HG03457 (cell line): ENCODE measurements at regions not wholly inside any gene's neighbourhood (a gene's known extent, or its start where the extent isn't known, plus 50 kb on each side); places are given as distances from the start of the nearest gene placed in this dataset.
"Not testable (repeated sequence)": the region's sequence is repeated elsewhere in the genome, so short reads cannot be mapped to it uniquely, and the experiment has no call there.

Experiments
- ATAC-seq: cut with Tn5 transposase; IDR thresholded peaks from one replicate; pipeline ENCODE4 v1.9.1; 2021; ENCODE audit warnings: moderate number of reproducible peaks; ENCODE audit not compliant: unreplicated experiment

DNA sequence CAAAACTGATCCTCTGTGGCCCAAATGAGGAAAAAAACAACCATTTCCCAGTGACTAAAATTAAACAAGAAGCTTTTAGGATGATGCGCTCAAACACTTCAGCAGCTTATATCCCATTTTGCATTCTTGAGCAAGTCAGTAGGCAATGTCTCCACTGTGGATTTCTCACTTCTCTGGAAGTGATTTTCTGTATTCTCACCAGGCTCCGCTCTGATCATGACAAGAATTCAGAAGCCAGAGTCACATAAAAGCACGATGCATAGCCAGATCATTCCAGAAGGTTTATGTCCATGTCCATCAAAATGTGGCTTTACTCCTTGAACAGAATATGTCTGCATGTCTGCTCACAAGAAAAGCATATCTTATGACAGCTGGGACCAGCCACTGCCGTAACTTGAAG is 481.4 kb downstream of the ADRA2A start:
- no peak for ATAC-seq

DNA sequence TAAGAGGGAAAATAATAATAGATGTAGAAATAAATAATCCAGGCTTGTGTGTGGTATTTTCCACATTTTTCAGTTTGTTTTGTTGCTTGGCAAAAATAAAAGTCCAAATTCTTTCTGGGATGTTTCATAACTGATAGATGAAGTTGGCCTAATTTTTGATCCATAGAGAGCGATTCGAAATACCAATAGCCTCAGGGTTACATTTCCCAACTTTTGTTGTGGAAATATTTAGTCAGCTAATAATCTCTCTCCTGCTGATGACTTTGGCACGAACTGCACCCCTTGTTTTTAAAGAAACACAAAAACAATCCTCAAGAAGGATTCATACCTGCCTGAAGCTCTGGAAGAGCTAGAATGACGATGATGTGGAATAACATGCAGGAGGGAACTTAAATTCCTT is 483.2 kb downstream of the ADRA2A start:
- no peak for ATAC-seq

DNA sequence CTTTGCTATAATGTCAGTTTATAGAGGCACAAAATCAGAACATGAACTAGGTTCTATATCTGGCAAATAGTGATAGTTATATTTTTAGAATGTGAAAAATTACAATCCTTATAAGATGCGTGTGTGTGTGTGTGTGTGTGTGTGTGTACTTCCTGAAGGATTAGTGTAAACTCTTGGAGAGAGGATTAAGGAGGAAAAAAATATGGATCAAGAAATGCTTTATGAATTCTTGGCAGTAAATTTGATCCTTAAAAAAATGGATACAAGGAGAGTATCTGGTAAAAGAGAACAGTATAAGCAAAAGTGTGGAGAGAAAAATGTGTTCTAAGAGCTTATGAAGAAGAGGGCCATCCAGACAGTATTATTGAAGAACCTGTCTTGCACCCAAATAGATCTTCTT is 484.3 kb downstream of the ADRA2A start:
- ATAC-seq, result no peak

DNA sequence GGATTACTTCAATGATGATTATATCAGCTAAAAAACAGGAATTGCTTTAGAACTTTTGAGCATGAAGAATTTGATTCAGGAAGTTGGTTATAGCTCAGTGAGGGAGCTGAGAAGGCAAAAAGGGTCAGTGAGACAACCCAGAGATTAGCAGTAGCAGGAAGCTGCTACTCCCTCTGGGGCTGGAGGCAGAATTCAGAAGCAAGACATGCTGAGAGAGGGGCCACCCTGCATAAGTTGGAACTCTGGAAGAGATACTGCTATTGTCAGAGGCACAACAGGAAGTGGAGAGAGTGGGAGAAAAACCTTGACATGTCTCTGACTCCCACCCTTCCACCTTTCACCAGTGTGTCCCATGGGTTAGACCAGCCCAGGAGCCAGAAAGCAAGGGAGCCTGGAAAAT is 488.7 kb downstream of the ADRA2A start:
- ATAC-seq, result no peak

DNA sequence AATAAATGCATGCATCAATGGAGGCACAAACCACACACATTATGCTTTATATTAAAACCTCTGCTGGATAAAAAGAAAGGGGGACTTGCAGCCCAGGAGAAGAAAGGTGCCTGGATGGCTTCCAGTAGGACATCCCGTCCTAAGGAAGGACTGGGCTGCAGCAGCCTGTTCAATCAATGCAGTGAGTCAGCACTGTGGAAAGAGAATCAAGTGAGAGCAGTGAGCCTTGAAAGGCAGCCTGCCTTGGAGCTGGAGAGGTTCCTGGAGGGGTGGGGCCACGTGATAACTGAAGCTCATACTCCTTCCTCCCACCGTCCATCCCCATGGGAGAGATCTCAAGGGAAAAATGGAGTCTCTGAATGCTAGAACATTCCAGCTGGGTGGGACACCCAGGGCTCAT is 501.2 kb downstream of the ADRA2A start:
- no peak for ATAC-seq

DNA sequence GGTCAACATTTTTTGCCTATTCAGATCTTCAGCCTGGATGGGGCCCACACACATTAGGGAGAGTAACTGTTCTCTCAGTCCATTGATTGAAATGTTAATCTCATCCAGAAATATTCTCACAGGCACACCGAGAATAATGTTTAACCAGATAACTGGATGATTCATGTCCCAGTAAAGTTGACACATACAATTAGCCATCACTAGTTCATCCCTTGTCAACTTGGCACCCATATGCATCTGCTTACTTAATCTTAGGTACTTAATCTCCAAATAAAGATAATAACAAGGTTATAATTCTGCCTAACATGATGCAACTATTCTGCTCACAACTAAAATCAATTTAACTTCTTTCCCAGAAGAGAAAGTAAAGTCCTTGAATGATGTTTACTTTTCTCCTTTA is 502.6 kb downstream of the ADRA2A start:
- no peak for ATAC-seq

DNA sequence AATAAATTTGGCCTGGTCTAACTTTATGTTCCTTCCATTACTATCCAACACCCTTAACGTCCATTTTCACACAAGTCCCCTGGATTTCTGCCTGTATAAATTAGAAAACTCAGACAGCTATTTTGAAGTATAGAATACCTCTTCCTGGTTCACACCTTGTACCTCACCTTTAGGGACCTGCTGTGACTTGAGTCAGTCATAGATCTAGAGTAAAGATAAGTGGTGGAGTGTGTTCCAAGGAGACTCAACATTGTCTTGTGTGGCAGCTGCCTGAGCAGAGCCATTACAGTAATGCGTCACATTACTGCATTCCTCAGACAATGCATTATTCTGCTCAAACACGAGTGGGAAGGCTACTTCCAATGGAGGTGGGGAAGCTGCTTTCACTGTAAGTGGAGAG is 513.9 kb downstream of the ADRA2A start:
- ATAC-seq, result no peak

DNA sequence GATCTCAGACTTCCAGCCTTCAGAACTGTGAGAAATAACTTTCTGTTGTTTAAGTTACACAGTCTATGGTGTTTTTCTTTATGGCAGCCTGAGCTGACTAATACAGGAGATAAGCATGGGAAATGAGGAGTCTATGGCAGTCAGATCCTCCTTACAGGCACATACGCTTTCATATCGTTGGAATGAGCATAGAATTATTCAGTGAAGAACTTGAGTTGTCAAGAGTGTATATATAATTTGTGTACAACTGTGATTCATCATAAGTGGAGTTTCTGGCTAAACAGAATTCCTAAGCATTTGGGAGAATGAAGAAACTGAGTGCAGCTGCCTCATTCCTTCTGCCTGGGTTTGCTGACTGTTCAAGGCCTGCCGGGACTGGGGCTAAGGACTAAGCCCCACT is 516.7 kb downstream of the ADRA2A start:
- ATAC-seq, result no peak

DNA sequence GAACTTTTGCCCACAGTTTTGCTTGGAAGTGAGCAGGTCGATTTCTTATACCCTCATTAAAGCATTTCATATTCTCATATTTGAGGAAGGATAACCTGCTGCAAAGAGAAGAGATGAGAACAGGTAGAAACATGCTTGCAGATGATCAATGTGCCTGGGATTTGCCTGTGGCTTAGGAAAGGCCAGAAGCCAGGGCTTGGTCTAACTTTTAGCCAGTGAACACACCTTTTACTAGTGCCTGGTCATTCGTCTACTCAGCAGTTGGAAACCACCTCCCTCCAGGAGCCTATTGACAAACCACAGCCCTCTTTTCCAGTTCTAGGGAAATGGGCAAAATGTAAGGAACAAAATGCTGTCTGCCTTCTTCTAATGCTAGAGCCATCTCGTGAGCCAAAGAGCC is 518.3 kb downstream of the ADRA2A start:
- ATAC-seq, result no peak

DNA sequence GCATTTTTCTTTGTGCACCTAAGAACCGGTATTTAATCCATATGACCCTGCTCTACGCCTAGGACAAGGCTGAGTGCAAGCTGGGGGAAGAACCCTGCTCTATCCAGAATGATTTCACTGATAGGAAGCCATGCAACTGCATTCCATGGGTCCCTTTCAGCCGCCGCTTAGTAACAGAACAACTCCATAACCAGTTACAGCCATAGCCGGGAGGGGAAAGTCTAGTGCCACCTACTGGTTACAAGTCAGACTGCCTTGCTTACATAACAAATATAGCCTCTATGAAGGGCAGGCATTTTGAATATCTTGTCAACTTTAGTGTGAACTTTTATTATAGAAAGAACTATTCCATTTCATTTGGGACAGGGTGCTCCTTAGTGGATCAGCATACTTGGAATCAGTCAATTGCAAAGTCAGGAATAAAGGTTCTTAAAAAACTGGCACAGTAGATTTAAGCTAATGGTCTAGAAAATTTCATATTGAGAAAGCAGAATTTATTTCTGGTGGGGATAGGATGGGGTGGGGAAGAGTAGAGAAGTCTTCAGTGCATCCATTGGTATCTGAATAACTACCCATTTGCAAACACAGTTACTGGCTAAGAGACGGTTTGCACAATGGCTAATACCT is 521.7 kb downstream of the ADRA2A start:
- peak; percentile 89 for ATAC-seq

DNA sequence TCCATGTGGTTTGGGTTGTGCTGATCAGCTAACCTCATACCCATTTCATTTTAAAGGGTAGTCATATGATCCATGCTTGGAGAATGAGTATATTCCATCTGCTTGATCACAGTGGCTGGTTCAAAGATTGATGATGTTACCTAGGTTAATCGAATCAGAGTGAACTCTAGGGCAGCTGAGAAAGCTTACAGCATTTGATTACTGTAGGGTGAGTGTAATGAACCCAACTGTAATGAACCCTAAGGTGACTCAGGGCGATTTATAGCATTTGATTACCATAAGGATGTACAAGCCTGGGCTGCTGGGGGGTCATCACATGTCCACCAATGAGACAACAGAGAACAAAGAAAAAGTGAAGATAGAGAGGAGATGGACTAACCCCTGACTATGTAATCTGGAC is 523.1 kb downstream of the ADRA2A start:
- ATAC-seq, result no peak

DNA sequence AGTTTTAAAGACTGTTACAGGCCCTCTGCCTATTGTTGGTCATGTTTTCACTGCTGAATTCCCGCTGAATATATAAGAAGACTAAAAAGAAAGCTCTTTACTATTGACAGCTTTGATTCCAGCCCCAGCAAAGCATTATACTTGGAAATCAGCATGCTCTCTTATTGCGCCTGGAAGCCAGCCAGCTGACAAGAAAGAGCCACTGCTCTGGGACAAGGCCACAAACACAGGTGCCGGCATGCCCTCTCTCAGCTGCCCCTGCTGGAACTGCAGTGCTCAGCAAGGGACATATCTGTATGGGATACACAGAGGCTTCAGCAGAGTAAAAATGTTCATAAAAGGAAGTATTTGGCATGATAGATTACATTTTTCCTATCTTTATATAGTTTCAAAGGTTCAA is 523.9 kb downstream of the ADRA2A start:
- ATAC-seq, result no peak

DNA sequence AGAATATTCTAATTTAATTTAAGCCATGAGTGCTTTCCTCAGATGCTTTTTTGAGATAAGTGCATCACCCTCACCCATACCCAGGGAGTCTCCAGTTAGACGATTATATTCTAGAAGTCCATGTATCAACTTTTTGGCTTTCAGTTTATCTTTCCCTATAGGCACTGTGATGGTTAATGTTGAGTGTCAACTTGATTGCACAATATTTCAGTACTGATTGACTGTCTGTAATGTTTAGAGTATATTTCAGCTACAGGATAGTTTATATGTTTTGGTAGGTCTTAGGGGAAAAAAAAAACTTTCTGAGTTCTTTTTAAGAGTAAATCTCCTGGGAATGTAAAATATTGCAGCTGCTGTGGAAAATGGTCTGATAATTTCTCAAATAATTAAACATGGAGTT is 535.4 kb downstream of the ADRA2A start:
- no peak for ATAC-seq

DNA sequence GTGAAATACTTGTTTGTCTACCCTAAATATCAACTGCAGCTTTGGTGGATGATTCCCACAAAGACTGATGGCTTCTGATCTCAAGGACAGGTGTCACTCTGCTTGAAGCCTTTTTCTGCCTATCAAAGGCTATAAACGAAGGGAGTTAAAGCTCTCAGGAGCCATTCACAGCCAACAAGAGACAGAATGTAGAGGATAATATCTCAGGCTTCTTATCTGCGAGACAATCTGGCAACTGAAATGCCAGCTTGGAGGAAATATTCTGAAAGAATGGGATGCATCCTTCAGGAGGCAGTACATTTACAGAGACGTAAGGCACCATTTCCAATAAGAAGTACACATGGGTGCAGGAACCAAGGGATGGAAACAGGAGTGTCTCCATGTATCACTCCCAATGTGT is 549.4 kb downstream of the GPAM start:
- ATAC-seq, result no peak

DNA sequence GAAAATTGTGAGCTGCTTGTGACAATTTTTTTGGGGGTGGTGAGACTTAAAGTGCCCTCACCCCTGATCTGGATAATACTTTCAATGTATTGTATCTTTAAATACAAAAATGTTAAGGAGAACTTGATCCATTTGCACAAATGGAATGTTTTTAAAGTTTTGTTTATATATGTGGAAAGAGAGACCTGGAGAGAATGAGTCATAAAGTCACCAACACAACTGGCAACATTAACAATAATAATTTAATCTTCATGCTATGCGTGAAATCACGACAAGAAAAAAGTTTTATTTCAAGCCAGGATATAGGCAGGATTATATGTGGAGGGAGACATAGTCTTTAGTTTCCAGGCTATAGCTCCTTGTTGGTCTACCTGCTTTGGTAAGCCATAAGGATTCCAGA is 537.5 kb downstream of the GPAM start:
- ATAC-seq, result no peak

DNA sequence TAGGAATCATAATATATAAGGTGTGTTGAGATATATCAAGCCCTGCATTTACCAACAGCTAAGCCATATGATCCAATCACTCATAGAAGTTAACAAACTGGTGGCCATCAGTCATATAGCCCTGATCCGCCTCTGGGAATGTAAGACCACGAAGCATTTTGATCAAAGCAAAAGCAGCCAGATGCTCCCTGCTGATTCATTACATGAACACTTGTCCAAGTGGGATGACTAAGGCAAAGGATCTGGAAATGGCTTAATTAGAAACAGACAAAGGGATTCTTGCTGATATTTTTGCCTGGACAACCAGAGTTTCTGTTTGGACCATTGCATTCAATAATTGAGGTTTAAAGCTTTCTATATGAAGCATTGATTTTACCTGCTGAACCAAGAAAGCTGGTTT is 535.5 kb downstream of the GPAM start:
- ATAC-seq, result no peak

DNA sequence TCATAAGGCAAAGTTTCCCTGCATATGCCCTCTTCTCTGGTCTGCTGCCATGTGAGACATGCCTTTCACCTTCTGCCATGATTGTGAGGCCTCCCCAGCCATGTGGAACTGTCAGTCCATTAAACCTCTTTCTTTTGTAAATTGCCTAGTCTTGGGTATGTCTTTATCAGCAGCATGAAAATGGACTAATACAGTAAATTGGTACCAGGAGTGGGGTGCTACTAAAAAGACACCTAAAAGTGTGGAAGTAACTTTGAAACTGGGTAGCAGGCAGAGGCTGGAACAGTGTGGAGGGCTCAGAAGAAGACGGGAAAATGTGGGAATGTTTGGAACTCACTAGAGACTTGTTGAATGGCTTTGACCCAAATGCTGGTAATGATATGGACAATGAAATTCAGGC is 534.5 kb downstream of the GPAM start:
- not testable (repeated sequence) for ATAC-seq

DNA sequence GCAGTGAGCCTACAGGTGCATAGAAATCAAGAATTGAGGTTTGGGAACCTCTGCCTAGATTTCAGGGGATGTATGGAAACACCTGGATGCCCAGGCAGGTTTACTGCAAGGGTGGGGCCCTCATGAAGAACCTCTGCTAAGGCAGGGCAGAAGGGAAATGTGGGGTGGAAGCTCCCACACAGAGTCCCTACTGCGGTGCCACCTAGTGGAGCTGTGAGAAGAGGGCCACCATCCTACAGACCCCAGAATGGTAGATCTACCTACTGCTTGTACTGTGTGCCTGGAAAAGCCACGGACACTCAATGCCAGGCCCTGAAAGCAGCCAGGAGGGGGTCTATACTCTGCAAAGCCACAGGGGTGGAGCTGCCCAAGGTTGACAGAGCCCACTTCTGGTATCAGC is 533.5 kb downstream of the GPAM start:
- ATAC-seq, result no peak

DNA sequence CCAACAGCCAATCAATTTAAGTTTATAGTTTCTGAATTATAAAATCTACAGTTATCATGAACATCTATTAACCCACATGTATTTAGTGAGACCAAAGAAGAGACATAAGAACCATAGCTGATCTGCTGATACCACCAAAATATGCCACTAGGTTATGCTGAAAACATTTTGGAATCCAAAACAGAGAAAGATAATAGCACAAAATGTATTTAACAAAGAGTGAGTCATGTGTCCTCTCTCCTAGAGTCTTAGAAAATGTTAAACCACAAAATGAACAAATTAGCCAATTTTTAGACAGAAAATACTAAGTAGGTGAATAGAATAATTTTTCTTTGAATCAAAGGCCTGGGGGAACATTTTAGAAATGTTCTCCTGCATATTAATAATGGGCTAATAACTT is 527.5 kb downstream of the GPAM start:
- ATAC-seq, result no peak

DNA sequence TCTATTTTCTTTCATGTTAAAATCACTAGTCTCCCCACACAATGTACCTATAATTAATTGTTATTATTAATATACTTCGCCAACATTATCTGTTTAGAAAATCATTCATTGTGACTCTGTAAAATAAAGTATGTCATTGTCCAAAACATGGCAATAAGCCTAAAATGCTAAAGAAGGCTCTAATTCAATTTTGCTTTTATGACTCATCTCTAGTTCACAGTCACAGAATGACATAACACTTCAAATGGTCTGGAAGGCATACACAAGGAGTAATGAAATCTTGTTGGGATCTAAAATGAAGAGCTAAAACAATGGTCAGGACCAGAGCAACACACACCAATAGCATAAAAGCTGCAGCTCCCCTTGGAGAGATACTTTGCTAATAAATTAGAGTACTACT is 505.8 kb downstream of the GPAM start:
- no peak for ATAC-seq

DNA sequence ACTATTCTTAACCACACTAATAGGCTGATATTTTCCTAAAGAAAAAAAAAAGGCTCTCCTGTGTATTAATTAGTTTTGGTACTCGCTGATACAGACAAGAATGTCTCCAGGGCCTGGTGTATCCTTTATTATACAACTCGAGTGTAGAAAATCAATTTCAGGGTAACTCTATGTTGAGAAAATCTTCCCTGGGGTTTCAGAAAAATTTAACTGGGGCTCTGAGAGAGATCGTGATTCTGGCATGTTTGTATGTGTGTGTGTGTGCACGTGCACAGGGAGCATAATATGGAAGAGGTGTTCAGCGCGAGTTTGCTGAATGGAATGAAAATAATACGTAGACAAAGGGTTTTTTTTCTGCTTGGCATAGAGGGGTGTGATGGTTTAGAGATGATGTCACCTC is 496.8 kb downstream of the GPAM start:
- ATAC-seq, result no peak

DNA sequence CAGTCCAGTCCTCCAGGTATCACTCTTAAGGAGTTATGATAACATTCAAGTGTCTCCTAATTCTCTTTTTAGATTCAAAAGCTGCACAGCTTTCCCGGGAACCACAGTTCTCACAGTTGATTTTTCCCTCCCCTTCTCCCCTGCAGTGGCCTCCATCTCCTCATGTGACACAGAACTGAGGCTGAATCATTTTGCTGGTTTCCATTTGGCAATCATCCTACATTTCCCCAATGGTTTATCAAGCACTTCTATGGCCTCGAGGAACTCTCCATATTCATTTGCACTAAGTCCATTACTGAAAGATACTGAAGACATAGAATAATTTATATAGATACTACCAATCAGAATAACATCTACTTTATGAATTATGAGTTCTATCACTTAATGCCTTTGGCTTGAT is 484.9 kb downstream of the GPAM start:
- no peak for ATAC-seq

DNA sequence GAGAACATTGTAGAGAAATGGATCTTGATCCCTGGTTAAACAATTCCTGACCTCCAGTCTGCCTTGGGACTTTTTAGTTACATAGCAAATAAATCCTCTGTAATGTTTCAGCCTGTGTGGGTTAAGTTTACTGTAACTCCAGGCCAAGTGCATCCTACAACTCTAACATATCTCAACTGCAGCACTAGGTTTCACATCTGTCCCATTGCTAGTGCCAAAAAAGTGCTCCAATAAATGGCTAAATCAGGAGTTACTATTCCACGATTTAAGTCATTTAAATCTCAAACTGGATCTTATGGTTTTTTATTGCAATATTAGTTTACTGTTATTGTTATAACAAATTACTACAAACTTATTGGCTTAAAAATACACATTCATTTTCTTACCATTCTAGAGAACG is 479.6 kb downstream of the GPAM start:
- no peak for ATAC-seq

DNA sequence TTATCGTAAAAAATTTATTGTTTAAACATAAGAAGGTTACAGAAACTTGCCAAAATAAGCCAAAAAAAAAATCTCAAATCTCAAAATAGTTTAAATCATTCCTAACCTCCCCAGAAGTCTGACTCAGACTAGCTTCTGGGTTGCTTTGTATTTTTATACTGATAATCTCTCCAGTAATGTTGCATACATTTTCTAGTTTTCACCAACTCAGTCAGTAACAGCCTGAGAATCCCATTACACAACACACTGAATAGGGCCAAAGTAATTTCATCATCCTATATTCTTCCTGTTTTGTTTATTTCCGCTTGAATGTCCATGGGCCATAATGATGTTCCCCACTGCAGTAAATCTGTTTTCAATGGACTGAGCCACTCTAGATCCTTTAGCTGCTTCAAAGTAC is 478.5 kb downstream of the GPAM start:
- ATAC-seq, result no peak
